ENCODE measurements at regions not wholly inside any gene's neighbourhood (a gene's known extent, or its start where the extent isn't known, plus 50 kb on each side); places are given as distances from the start of the nearest gene placed in this dataset.

- H3K4me1 ChIP-seq (ENCODE audit: control insufficient read depth, extremely low read depth, insufficient read depth, low read length) = no peaks in the 10 kb centered on the region
- no peak overlapping the region for H3K9ac ChIP-seq (replicated peaks; ENCODE audit: extremely low read depth, insufficient read depth, low read length)
- H3K9me3 ChIP-seq (replicated peaks; ENCODE audit: control insufficient read depth, insufficient read depth, low read length) = no peaks in the 10 kb centered on the region
- no peak overlapping the region for H2AFZ ChIP-seq (ENCODE audit: low read depth, low read length)
- dilution Hi-C loops (cut with MboI; ENCODE audit: extremely low pct_ligation_motif_present, low sequenced_read_pairs) (no loop called here), intact Hi-C loops (cut with micrococcal nuclease) (no loop called here)
- H3K36me3 ChIP-seq (ENCODE audit: control insufficient read depth in 2 of 2, extremely low read depth in 1 of 2, insufficient read depth in 2 of 2, low read length in 2 of 2) = no peaks in the 10 kb centered on the region
- ChIA-PET POLR2A (no interaction called here), CTCF (no interaction called here)
- H3K4me3 ChIP-seq (replicated peaks in 1 of 3; ENCODE audit: insufficient read depth in 1 of 3, low read depth in 1 of 3, low read length in 3 of 3) = no peak overlapping the region
- no peaks in the 10 kb centered on the region for H3K27me3 ChIP-seq (ENCODE audit: control insufficient read depth in 2 of 2, insufficient read depth in 2 of 2, low read length in 2 of 2)
- H3K4me2 ChIP-seq (ENCODE audit: insufficient read depth, low read length) = no peak overlapping the region
- FAIRE-seq = no peak
- no peak for TF ChIP-seq GATA2 (IDR thresholded peaks at IDR 0.05; ENCODE audit: insufficient read depth, insufficient read length, low read depth, low read length)
- TF ChIP-seq MAX (IDR thresholded peaks at IDR 0.05; ENCODE audit: insufficient read depth, insufficient read length) = no peak
- TF ChIP-seq EZH2 (IDR thresholded peaks at IDR 0.05; ENCODE audit: borderline replicate concordance, low read depth, low read length, severe bottlenecking) = no peak
- TF ChIP-seq, protein P1, sequence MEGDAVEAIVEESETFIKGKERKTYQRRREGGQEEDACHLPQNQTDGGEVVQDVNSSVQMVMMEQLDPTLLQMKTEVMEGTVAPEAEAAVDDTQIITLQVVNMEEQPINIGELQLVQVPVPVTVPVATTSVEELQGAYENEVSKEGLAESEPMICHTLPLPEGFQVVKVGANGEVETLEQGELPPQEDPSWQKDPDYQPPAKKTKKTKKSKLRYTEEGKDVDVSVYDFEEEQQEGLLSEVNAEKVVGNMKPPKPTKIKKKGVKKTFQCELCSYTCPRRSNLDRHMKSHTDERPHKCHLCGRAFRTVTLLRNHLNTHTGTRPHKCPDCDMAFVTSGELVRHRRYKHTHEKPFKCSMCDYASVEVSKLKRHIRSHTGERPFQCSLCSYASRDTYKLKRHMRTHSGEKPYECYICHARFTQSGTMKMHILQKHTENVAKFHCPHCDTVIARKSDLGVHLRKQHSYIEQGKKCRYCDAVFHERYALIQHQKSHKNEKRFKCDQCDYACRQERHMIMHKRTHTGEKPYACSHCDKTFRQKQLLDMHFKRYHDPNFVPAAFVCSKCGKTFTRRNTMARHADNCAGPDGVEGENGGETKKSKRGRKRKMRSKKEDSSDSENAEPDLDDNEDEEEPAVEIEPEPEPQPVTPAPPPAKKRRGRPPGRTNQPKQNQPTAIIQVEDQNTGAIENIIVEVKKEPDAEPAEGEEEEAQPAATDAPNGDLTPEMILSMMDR (IDR thresholded peaks at IDR 0.05; ENCODE audit: extremely low read depth in 1 of 2, insufficient read depth in 1 of 2, low read depth in 1 of 2, low read length in 2 of 2) = no peak
- no peak for TF ChIP-seq JUN (IDR thresholded peaks at IDR 0.05; ENCODE audit: borderline replicate concordance, insufficient read depth, insufficient read length, low read depth)
- no peak for TF ChIP-seq FOS (IDR thresholded peaks at IDR 0.05; ENCODE audit: borderline replicate concordance, insufficient read depth, low read length)
- no peak for TF ChIP-seq MYC (IDR thresholded peaks at IDR 0.05; ENCODE audit: low read depth, low read length)
- no peak for TF ChIP-seq POLR2AphosphoS5 (IDR thresholded peaks at IDR 0.05; ENCODE audit: insufficient read depth, low read depth, low read length)
- TF ChIP-seq POLR2A (IDR thresholded peaks at IDR 0.05; ENCODE audit: low read depth, low read length) = no peak
- no TSS peak for BruUV-seq (replicated peaks)
- H3K9me1 ChIP-seq (replicated peaks; ENCODE audit: control insufficient read depth, extremely low read depth, insufficient read depth, low read length) = no peaks in the 10 kb centered on the region
- H3K79me2 ChIP-seq (ENCODE audit: control insufficient read depth, insufficient read depth, low read length) = no peaks in the 10 kb centered on the region
- H4K20me1 ChIP-seq (replicated peaks; ENCODE audit: control insufficient read depth, extremely low read depth, insufficient read depth, low read length) = no peaks in the 10 kb centered on the region
- no peak overlapping the region for H3K27ac ChIP-seq (ENCODE audit: insufficient read depth, low read depth, low read length)
- DNase-seq (ENCODE audit: low read depth, low spot score) = no peak
Measured at GRCh38 chr3:164468055-164468454, 610.2 kb downstream of the SI start.

Measured in endothelial cell of umbilical vein (primary cell).